CD8-positive, alpha-beta memory T cell (primary cell): ENCODE measurements at regions not wholly inside any gene's neighbourhood (a gene's known extent, or its start where the extent isn't known, plus 50 kb on each side); places are given as distances from the start of the nearest gene placed in this dataset.
"Not testable (repeated sequence)": the region's sequence is repeated elsewhere in the genome, so short reads cannot be mapped to it uniquely, and the experiment has no call there.

Experiments used
- CTCF ChIA-PET: fragments of 350-600 bp; sonication (Branson Sonifier 250); formaldehyde crosslinking; loops from one replicate; lab custom pipeline; 2021; ENCODE audit warnings: antibody characterized with exemption; lab: Charles Lee
- POLR2A ChIA-PET: fragments of 350-600 bp; sonication (Branson Sonifier 250); formaldehyde crosslinking; loops from one replicate; lab custom pipeline; 2021; ENCODE audit warnings: antibody characterized with exemption; lab: Charles Lee
- DNase-seq, 5 donors: peaks; one replicate each; pipeline versions ENCODE4 v3.0.0 to v3.0.0-alpha.2; 2020 to 2022; ENCODE audit warnings: mixed read lengths in 1 of 5
- H3K27ac ChIP-seq: one replicate; pipeline ENCODE4 v1.7.0; 2013; ENCODE audit warnings: low read depth, mild to moderate bottlenecking, low read length, moderate library complexity
- H3K27me3 ChIP-seq: 2 replicates; pipeline ENCODE4 v1.7.0; 2013; ENCODE audit warnings: low read length, mild to moderate bottlenecking; ENCODE audit not compliant: insufficient read depth, poor library complexity, severe bottlenecking
- H3K36me3 ChIP-seq: 2 replicates; pipeline ENCODE4 v1.7.0; 2013; ENCODE audit warnings: mild to moderate bottlenecking, low read length, moderate library complexity; ENCODE audit not compliant: insufficient read depth
- H3K4me1 ChIP-seq: 2 replicates; pipeline ENCODE4 v1.7.0; 2013; ENCODE audit warnings: mild to moderate bottlenecking, low read length, moderate library complexity; ENCODE audit not compliant: insufficient read depth
- H3K4me3 ChIP-seq: 2 replicates; pipeline ENCODE4 v1.7.0; 2013; ENCODE audit warnings: mild to moderate bottlenecking, low read length
- H3K9me3 ChIP-seq: 2 replicates; pipeline ENCODE4 v1.7.0; 2013; ENCODE audit warnings: mild to moderate bottlenecking, low read length
- H3K27ac Mint-ChIP-seq, 8 donors: one replicate each; pipeline ENCODE4 v1.8.0; 2020 to 2021; ENCODE audit warnings: mixed read lengths in 8 of 8, mild to moderate bottlenecking in 6 of 8, inconsistent platforms in 3 of 8, moderate library complexity in 3 of 8
- H3K27me3 Mint-ChIP-seq, 2 donors: one replicate each; pipeline ENCODE4 v1.8.0; 2020 to 2021; ENCODE audit warnings: mixed read lengths in 2 of 2, mild to moderate bottlenecking in 1 of 2, moderate library complexity in 1 of 2
- H3K36me3 Mint-ChIP-seq, 3 donors: one replicate each; pipeline ENCODE4 v1.8.0; 2020 to 2021; ENCODE audit warnings: mixed read lengths in 3 of 3, inconsistent platforms in 1 of 3, mild to moderate bottlenecking in 1 of 3
- H3K4me1 Mint-ChIP-seq, 3 donors: one replicate each; pipeline ENCODE4 v1.8.0; 2020 to 2021; ENCODE audit warnings: mixed read lengths in 3 of 3, inconsistent platforms in 1 of 3, mild to moderate bottlenecking in 1 of 3
- H3K4me3 Mint-ChIP-seq, 7 donors: one replicate each; pipeline ENCODE4 v1.8.0; 2020 to 2021; ENCODE audit warnings: mixed read lengths in 7 of 7, mild to moderate bottlenecking in 6 of 7, moderate library complexity in 4 of 7, inconsistent platforms in 2 of 7
- H3K9me3 Mint-ChIP-seq, 5 donors: one replicate each; pipeline ENCODE4 v1.8.0; 2020 to 2022; ENCODE audit warnings: mixed read lengths in 5 of 5, mild to moderate bottlenecking in 3 of 5, moderate library complexity in 2 of 5, inconsistent platforms in 1 of 5

- peaks cover 0 to 2% (median 0%) of the 10 kb centered on the region in 3 donors for H3K36me3 Mint-ChIP-seq
- no peak overlapping the region for H3K4me3 Mint-ChIP-seq
- Histone ChIP-seq H3K36me3 (no peaks in the 10 kb centered on the region), H3K27ac (peak overlapping the region; percentile 3), H3K9me3 (no peaks in the 10 kb centered on the region), H3K27me3 (no peaks in the 10 kb centered on the region), H3K4me1 (no peaks in the 10 kb centered on the region), H3K4me3 (no peak overlapping the region)
- no peaks in the 10 kb centered on the region for H3K9me3 Mint-ChIP-seq
- no peaks in the 10 kb centered on the region for H3K4me1 Mint-ChIP-seq
- POLR2A ChIA-PET = no interaction called here
- CTCF ChIA-PET = no interaction called here
- no peak for DNase-seq
- H3K27ac Mint-ChIP-seq = peak overlapping the region in 2 of 8 donors; percentile 42 to 61
- peaks cover 0 to 1% of the 10 kb centered on the region in 2 donors for H3K27me3 Mint-ChIP-seq
Measured at GRCh38 chr2:48205137-48205798, 109.2 kb upstream of the FOXN2 start.

GRCh38 chr2:48206056-48206656 is 108.3 kb upstream of the FOXN2 start:
- DNase-seq, H3K4me1 ChIP-seq, CTCF ChIA-PET, H3K36me3 Mint-ChIP-seq, H3K36me3 ChIP-seq, H3K4me3 Mint-ChIP-seq, H3K4me1 Mint-ChIP-seq, H3K27ac Mint-ChIP-seq, H3K9me3 Mint-ChIP-seq, H3K4me3 ChIP-seq, H3K27me3 Mint-ChIP-seq, H3K9me3 ChIP-seq, H3K27me3 ChIP-seq, POLR2A ChIA-PET: not testable (repeated sequence)
- H3K27ac ChIP-seq = peak overlapping the region; percentile 3

GRCh38 chr2:48207201-48207641 is 107.3 kb upstream of the FOXN2 start:
- Histone ChIP-seq H3K36me3 (no peaks in the 10 kb centered on the region), H3K4me1 (no peaks in the 10 kb centered on the region), H3K4me3 (no peak overlapping the region), H3K27ac (peak overlapping the region; percentile 3), H3K9me3 (no peaks in the 10 kb centered on the region), H3K27me3 (no peaks in the 10 kb centered on the region)
- Mint-ChIP-seq H3K4me1 (no peaks in the 10 kb centered on the region), H3K36me3 (peaks cover 0 to 2% (median 1%) of the 10 kb centered on the region in 3 donors), H3K4me3 (no peak overlapping the region), H3K9me3 (no peaks in the 10 kb centered on the region), H3K27me3 (peaks cover 0 to 1% of the 10 kb centered on the region in 2 donors), H3K27ac (peak overlapping the region in 1 of 8 donors; percentile 15)
- POLR2A ChIA-PET = no interaction called here
- DNase-seq = no peak
- CTCF ChIA-PET = no interaction called here

GRCh38 chr2:48207851-48208250 is 106.6 kb upstream of the FOXN2 start:
- H3K36me3 ChIP-seq = no peaks in the 10 kb centered on the region
- Mint-ChIP-seq H3K27ac (no peak overlapping the region), H3K36me3 (peaks cover 0 to 4% (median 2%) of the 10 kb centered on the region in 3 donors), H3K4me1 (no peaks in the 10 kb centered on the region), H3K4me3 (no peak overlapping the region), H3K27me3 (peaks cover 0 to 1% of the 10 kb centered on the region in 2 donors), H3K9me3 (no peaks in the 10 kb centered on the region)
- H3K9me3 ChIP-seq = no peaks in the 10 kb centered on the region
- no peaks in the 10 kb centered on the region for H3K4me1 ChIP-seq
- no peaks in the 10 kb centered on the region for H3K27me3 ChIP-seq
- no peak for DNase-seq
- ChIA-PET CTCF (no interaction called here), POLR2A (no interaction called here)
- H3K27ac ChIP-seq = peak overlapping the region; percentile 3
- no peak overlapping the region for H3K4me3 ChIP-seq

GRCh38 chr2:48209214-48209885 is 105.1 kb upstream of the FOXN2 start:
- ChIA-PET CTCF (no interaction called here), POLR2A (no interaction called here)
- no peak overlapping the region for H3K4me3 ChIP-seq
- Mint-ChIP-seq H3K4me1 (no peaks in the 10 kb centered on the region), H3K27me3 (peaks cover 0 to under 1% of the 10 kb centered on the region in 2 donors), H3K4me3 (no peak overlapping the region), H3K36me3 (peaks cover 0 to 4% (median 2%) of the 10 kb centered on the region in 3 donors), H3K9me3 (no peaks in the 10 kb centered on the region), H3K27ac (peak overlapping the region in 2 of 8 donors; percentile 8 to 53)
- DNase-seq = no peak
- H3K9me3 ChIP-seq = no peaks in the 10 kb centered on the region
- no peaks in the 10 kb centered on the region for H3K36me3 ChIP-seq
- no peaks in the 10 kb centered on the region for H3K27me3 ChIP-seq
- no peaks in the 10 kb centered on the region for H3K4me1 ChIP-seq
- no peak overlapping the region for H3K27ac ChIP-seq

- Mint-ChIP-seq H3K27me3 (no peaks in the 10 kb centered on the region), H3K4me1 (no peaks in the 10 kb centered on the region), H3K27ac (no peak overlapping the region), H3K36me3 (peaks cover 0 to 4% (median 2%) of the 10 kb centered on the region in 3 donors), H3K9me3 (no peaks in the 10 kb centered on the region), H3K4me3 (no peak overlapping the region)
- H3K4me1 ChIP-seq = no peaks in the 10 kb centered on the region
- H3K27ac ChIP-seq = no peak overlapping the region
- H3K9me3 ChIP-seq = no peaks in the 10 kb centered on the region
- H3K36me3 ChIP-seq = no peaks in the 10 kb centered on the region
- no peak overlapping the region for H3K4me3 ChIP-seq
- ChIA-PET POLR2A (no interaction called here), CTCF (no interaction called here)
- DNase-seq = no peak
- no peaks in the 10 kb centered on the region for H3K27me3 ChIP-seq
Measured at GRCh38 chr2:48210189-48210588, 104.3 kb upstream of the FOXN2 start.

- Histone ChIP-seq H3K9me3 (no peaks in the 10 kb centered on the region), H3K27ac (no peak overlapping the region), H3K4me3 (no peak overlapping the region), H3K36me3 (no peaks in the 10 kb centered on the region), H3K4me1 (no peaks in the 10 kb centered on the region), H3K27me3 (no peaks in the 10 kb centered on the region)
- H3K9me3 Mint-ChIP-seq = no peaks in the 10 kb centered on the region
- peaks cover 0 to 4% (median 0%) of the 10 kb centered on the region in 3 donors for H3K36me3 Mint-ChIP-seq
- no peak overlapping the region for H3K4me3 Mint-ChIP-seq
- no peak for DNase-seq
- POLR2A ChIA-PET = no interaction called here
- H3K27me3 Mint-ChIP-seq = no peaks in the 10 kb centered on the region
- no peaks in the 10 kb centered on the region for H3K4me1 Mint-ChIP-seq
- H3K27ac Mint-ChIP-seq = no peak overlapping the region
- CTCF ChIA-PET = no interaction called here
Measured at GRCh38 chr2:48213646-48214045, 100.8 kb upstream of the FOXN2 start.

- POLR2A ChIA-PET = no interaction called here
Measured at GRCh38 chr2:48218169-48218568, 96.3 kb upstream of the FOXN2 start.

More at GRCh38 chr2:48218169-48218568, 96.3 kb upstream of the FOXN2 start:
- Mint-ChIP-seq H3K27me3 (no peaks in the 10 kb centered on the region), H3K4me3 (no peak overlapping the region), H3K36me3 (no peaks in the 10 kb centered on the region), H3K4me1 (no peaks in the 10 kb centered on the region), H3K9me3 (no peaks in the 10 kb centered on the region), H3K27ac (no peak overlapping the region)
- H3K4me3 ChIP-seq = no peak overlapping the region
- no peaks in the 10 kb centered on the region for H3K27me3 ChIP-seq
- H3K4me1 ChIP-seq = no peaks in the 10 kb centered on the region
- CTCF ChIA-PET = no interaction called here
- DNase-seq = no peak
- H3K27ac ChIP-seq = no peak overlapping the region
- H3K36me3 ChIP-seq = no peaks in the 10 kb centered on the region
- H3K9me3 ChIP-seq = no peaks in the 10 kb centered on the region
